K562 (cell line): ENCODE measurements at regions not wholly inside any gene's neighbourhood (a gene's known extent, or its start where the extent isn't known, plus 50 kb on each side); places are given as distances from the start of the nearest gene placed in this dataset.

ENCODE experiments used
- ATF3 ChIP-seq, 2 experiments: fragments of 450-650 bp in 1 of 2; sonication (generic) in 1 of 2; formaldehyde crosslinking in 1 of 2; IDR thresholded peaks in 1 of 2; conservative IDR thresholded peaks in 1 of 2; 2 replicates each; pipeline versions ENCODE4 v1.6.1 to v1.8.1; 2016 to 2023; ENCODE audit warnings: mild to moderate bottlenecking in 2 of 2, moderate library complexity in 2 of 2, inconsistent platforms in 1 of 2, missing genetic modification reagents in 1 of 2
- CBX1 ChIP-seq: sonication (generic); IDR thresholded peaks from 2 replicates; pipeline ENCODE4 v1.6.1; 2016; ENCODE audit warnings: antibody characterized with exemption, low read depth, mild to moderate bottlenecking
- CCNT2 ChIP-seq: IDR thresholded peaks from 2 replicates; pipeline ENCODE4 v1.6.1; 2011; ENCODE audit warnings: borderline replicate concordance, low read depth, mild to moderate bottlenecking, moderate library complexity, mixed read lengths, low read length; ENCODE audit not compliant: insufficient read length; ENCODE audit errors: extremely low read depth
- DIDO1 ChIP-seq: fragments of 450-650 bp; IDR thresholded peaks from 2 replicates; pipeline ENCODE4 v1.6.1; 2016; ENCODE audit warnings: low read depth, missing biosample characterization, missing genetic modification characterization
- DLX4 ChIP-seq: fragments of 250-450 bp; sonication (Bioruptor Pico); IDR thresholded peaks from 2 replicates; pipeline ENCODE4 v1.6.1; 2021; ENCODE audit warnings: mild to moderate bottlenecking
- E2F8 ChIP-seq: fragments of 450-650 bp; IDR thresholded peaks from 2 replicates; pipeline ENCODE4 v1.7.1; 2018; ENCODE audit warnings: mild to moderate bottlenecking, low read depth; ENCODE audit not compliant: partially characterized antibody
- EP400 ChIP-seq: fragments of 450-650 bp; IDR thresholded peaks from 2 replicates; pipeline ENCODE4 v1.6.1; 2017; ENCODE audit warnings: antibody characterized with exemption, mild to moderate bottlenecking, moderate library complexity
- FOXK1 ChIP-seq: sonication (generic); formaldehyde crosslinking; IDR thresholded peaks from 2 replicates; pipeline ENCODE4 v1.8.0; 2022; ENCODE audit warnings: missing genetic modification reagents, mild to moderate bottlenecking, borderline replicate concordance
- KLF1 ChIP-seq: fragments of 450-650 bp; IDR thresholded peaks from 2 replicates; pipeline ENCODE4 v1.6.1; 2016; ENCODE audit warnings: missing genetic modification characterization, missing compliant biosample characterization
- MAFF ChIP-seq: IDR thresholded peaks from 2 replicates; pipeline ENCODE4 v1.6.1; 2012; ENCODE audit warnings: low read length, improper control_type of control experiment
- MTA3 ChIP-seq: fragments of 450-650 bp; formaldehyde crosslinking; IDR thresholded peaks from 2 replicates; pipeline ENCODE4 v1.6.1; 2017; ENCODE audit warnings: mild to moderate bottlenecking, borderline replicate concordance
- SMAD1 ChIP-seq: fragments of 150-350 bp; IDR thresholded peaks from 2 replicates; pipeline ENCODE4 v1.6.1; 2014; ENCODE audit warnings: low read length, low read depth; ENCODE audit not compliant: partially characterized antibody
- TBP ChIP-seq: optimal IDR thresholded peaks from 2 replicates; pipeline ENCODE3; 2011; ENCODE audit warnings: low read depth, low read length, improper control_type of control experiment
- USF2 ChIP-seq: sonication (generic); formaldehyde crosslinking; IDR thresholded peaks from 2 replicates; pipeline ENCODE4 v1.5.0; 2020; ENCODE audit warnings: missing genetic modification reagents
- XRCC5 ChIP-seq: fragments of 200-400 bp; formaldehyde crosslinking; IDR thresholded peaks from 2 replicates; pipeline ENCODE4 v1.6.1; 2017; ENCODE audit warnings: low read depth, mild to moderate bottlenecking, low read length
- ZBTB11 ChIP-seq, 3 experiments: fragments of 200-800 bp in 1 of 3; fragments of 250-450 bp in 1 of 3; fragments of 450-650 bp in 1 of 3; sonication (Bioruptor Pico) in 1 of 3; sonication (Bioruptor generic) in 1 of 3; formaldehyde crosslinking in 1 of 3; IDR thresholded peaks; 2 replicates each; pipeline versions ENCODE4 v1.6.1 to v1.8.0; 2016 to 2022; ENCODE audit warnings: mild to moderate bottlenecking in 2 of 3, missing genetic modification characterization in 2 of 3, missing compliant biosample characterization in 1 of 3, moderate library complexity in 1 of 3
- ZNF263 ChIP-seq: sonication (generic); formaldehyde crosslinking; IDR thresholded peaks from 2 replicates; pipeline ENCODE4 v1.8.0; 2022; ENCODE audit warnings: mild to moderate bottlenecking, missing genetic modification reagents, borderline replicate concordance
- ZNF696 ChIP-seq: fragments of 250-450 bp; sonication (Bioruptor Pico); conservative IDR thresholded peaks from 2 replicates; pipeline ENCODE4 v1.4.0; 2020; ENCODE audit warnings: mild to moderate bottlenecking, moderate library complexity

- TF ChIP-seq KLF1 (tag) (0 out of 2 replicates have a peak, but pooled peaks have one; percentile 20), MTA3 (no peak), XRCC5 (no peak), E2F8 (peak; percentile 85), ATF3 (IDR thresholded peaks at IDR 0.05) (no peak), ATF3 (CRISPR knock-in tag; conservative IDR thresholded peaks at IDR 0.05) (no peak), SMAD1 (no peak), CBX1 (no peak), ZNF696 (CRISPR knock-in tag) (no peak), ZBTB11 (CRISPR knock-in tag; IDR thresholded peaks at IDR 0.05) (no peak), FOXK1 (CRISPR knock-in tag) (no peak), DIDO1 (tag) (no peak), EP400 (no peak), MAFF (no peak), USF2 (CRISPR knock-in tag) (no peak), ZNF263 (CRISPR knock-in tag) (no peak), CCNT2 (peak; percentile 55), DLX4 (CRISPR knock-in tag) (no peak), TBP (no peak)
These were observed 70.2 kb downstream of the FOXD2 start (continued) for GRCh38 chr1:47507881-47508701.
